ENCODE measurements at regions not wholly inside any gene's neighbourhood (a gene's known extent, or its start where the extent isn't known, plus 50 kb on each side); places are given as distances from the start of the nearest gene placed in this dataset.
"Not testable (repeated sequence)": the region's sequence is repeated elsewhere in the genome, so short reads cannot be mapped to it uniquely, and the experiment has no call there.

GRCh38 chr16:5158494-5158893 lies 60.9 kb upstream of the EEF2KMT start:
- DNase-seq = no peak

- DNase-seq = not testable (repeated sequence)
These were observed 58.9 kb upstream of the EEF2KMT start for GRCh38 chr16:5156486-5156885.

GRCh38 chr16:5154006-5154405 lies 56.4 kb upstream of the EEF2KMT start:
- not testable (repeated sequence) for DNase-seq

- not testable (repeated sequence) for DNase-seq
These were observed 53.8 kb upstream of the EEF2KMT start for GRCh38 chr16:5151409-5151808.

Data from activated effector memory CD4-positive, alpha-beta T cell treated with anti-CD3 and anti-CD28 coated beads, Interleukin-2, amount 50 U/mL, for 16 hours (primary cell).